SJCRH30 (cell line): ENCODE measurements at regions not wholly inside any gene's neighbourhood (a gene's known extent, or its start where the extent isn't known, plus 50 kb on each side); places are given as distances from the start of the nearest gene placed in this dataset.

Experiments
- DNase-seq, 2 experiments: peaks; one replicate each; pipeline ENCODE4 v3.0.0-alpha.2; 2015 to 2020
- H3K27ac ChIP-seq: fragments of 250-450 bp; sonication (Bioruptor Pico); 2 replicates; pipeline ENCODE4 v1.5.1; 2020; ENCODE audit warnings: mild to moderate bottlenecking, moderate library complexity
- H3K27me3 ChIP-seq: fragments of 250-450 bp; sonication (Bioruptor Pico); 2 replicates; pipeline ENCODE4 v1.5.1; 2020; ENCODE audit warnings: mild to moderate bottlenecking, moderate library complexity
- H3K36me3 ChIP-seq: fragments of 250-450 bp; sonication (Bioruptor Pico); 2 replicates; pipeline ENCODE4 v1.5.1; 2020; ENCODE audit warnings: mild to moderate bottlenecking, moderate library complexity
- H3K4me1 ChIP-seq: fragments of 250-450 bp; sonication (Bioruptor Pico); 2 replicates; pipeline ENCODE4 v1.5.1; 2020; ENCODE audit warnings: mild to moderate bottlenecking, moderate library complexity
- H3K4me3 ChIP-seq: fragments of 250-450 bp; sonication (Bioruptor Pico); 2 replicates; pipeline ENCODE4 v1.5.1; 2020; ENCODE audit warnings: mild to moderate bottlenecking, moderate library complexity
- H3K9me3 ChIP-seq: fragments of 250-450 bp; sonication (Bioruptor Pico); replicated peaks from 2 replicates; pipeline ENCODE4 v1.5.1; 2020; ENCODE audit warnings: mild to moderate bottlenecking, moderate library complexity

GRCh38 chr10:131418681-131419080 is 107.2 kb upstream of the TCERG1L start:
- no peaks in the 10 kb centered on the region for H3K9me3 ChIP-seq
- H3K27ac ChIP-seq, result no peak overlapping the region
- no peaks in the 10 kb centered on the region for H3K4me1 ChIP-seq
- no peaks in the 10 kb centered on the region for H3K36me3 ChIP-seq
- no peak overlapping the region for H3K4me3 ChIP-seq
- no peak for DNase-seq
- H3K27me3 ChIP-seq, result no peaks in the 10 kb centered on the region

- no peaks in the 10 kb centered on the region for H3K4me1 ChIP-seq
- no peak for DNase-seq
- H3K9me3 ChIP-seq, result no peaks in the 10 kb centered on the region
- no peaks in the 10 kb centered on the region for H3K27me3 ChIP-seq
- no peak overlapping the region for H3K4me3 ChIP-seq
- H3K36me3 ChIP-seq, result no peaks in the 10 kb centered on the region
- H3K27ac ChIP-seq, result no peak overlapping the region
Observed at GRCh38 chr10:131419797-131420196, 108.3 kb upstream of the TCERG1L start.

DNA sequence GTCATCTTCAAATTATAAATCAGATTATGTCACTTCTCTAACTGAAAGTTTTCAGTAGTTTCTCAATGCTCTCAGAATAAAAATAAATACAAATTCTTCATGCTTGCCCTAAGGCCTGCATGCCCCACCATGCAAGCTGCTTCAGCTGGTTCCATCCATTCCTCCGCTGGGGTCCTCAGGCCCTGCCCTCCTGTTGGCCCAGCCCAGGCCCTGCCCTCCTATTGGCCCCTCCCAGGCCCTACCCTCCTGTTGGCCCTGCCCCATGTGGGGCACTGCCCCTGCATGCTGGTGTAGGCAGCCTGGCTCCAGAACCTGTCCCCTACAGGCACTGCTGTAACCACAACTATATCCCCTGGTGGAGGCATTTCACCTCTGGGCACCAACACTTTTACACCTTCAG is 109.3 kb upstream of the TCERG1L start:
- H3K27me3 ChIP-seq, result no peaks in the 10 kb centered on the region
- no peaks in the 10 kb centered on the region for H3K36me3 ChIP-seq
- no peak overlapping the region for H3K27ac ChIP-seq
- H3K4me1 ChIP-seq, result no peaks in the 10 kb centered on the region
- H3K9me3 ChIP-seq, result no peaks in the 10 kb centered on the region
- no peak overlapping the region for H3K4me3 ChIP-seq
- no peak for DNase-seq

GRCh38 chr10:131421381-131421780 is 109.9 kb upstream of the TCERG1L start:
- H3K27ac ChIP-seq, result no peak overlapping the region
- no peaks in the 10 kb centered on the region for H3K4me1 ChIP-seq
- DNase-seq, result no peak
- H3K4me3 ChIP-seq, result no peak overlapping the region
- no peaks in the 10 kb centered on the region for H3K36me3 ChIP-seq
- H3K9me3 ChIP-seq, result no peaks in the 10 kb centered on the region
- H3K27me3 ChIP-seq, result no peaks in the 10 kb centered on the region

- Histone ChIP-seq H3K9me3 (no peaks in the 10 kb centered on the region), H3K4me1 (no peaks in the 10 kb centered on the region), H3K27me3 (no peaks in the 10 kb centered on the region), H3K4me3 (no peak overlapping the region), H3K27ac (no peak overlapping the region), H3K36me3 (no peaks in the 10 kb centered on the region)
- no peak for DNase-seq
Observed at GRCh38 chr10:131422731-131423130, 111.2 kb upstream of the TCERG1L start.

GRCh38 chr10:131424053-131424452 is 112.5 kb upstream of the TCERG1L start:
- no peaks in the 10 kb centered on the region for H3K9me3 ChIP-seq
- H3K4me1 ChIP-seq, result no peaks in the 10 kb centered on the region

DNA sequence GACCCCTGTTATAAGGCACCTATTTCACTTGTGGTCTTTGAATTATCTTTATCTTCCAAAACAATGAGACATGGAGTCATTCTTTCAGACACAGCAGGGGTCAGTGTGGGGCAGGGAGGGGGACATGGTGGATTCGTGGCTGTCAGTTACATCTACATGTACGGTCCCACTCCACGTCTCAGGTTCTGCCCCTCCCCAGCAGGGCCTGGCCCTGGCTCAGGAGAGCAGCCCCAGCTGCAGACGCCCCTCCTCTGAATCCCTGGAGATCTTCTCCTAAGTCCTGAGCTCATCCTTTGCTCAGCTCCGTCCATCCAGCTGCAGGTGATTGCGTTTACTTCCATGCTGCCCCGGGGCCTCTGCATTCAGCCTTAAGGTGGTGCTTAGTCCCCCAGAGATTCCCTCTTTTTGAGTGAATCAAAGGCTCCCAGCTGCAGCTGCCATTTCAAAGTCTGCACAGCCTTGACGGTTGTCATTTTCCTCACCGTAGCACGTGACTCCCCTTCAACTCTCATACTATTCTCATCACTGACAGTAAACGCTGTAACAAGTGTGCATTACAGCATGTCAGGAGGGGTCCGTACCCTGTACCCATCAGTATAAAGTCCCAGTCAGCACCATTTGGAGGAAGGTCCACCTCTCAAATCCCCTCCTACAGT is 113.4 kb upstream of the TCERG1L start:
- Histone ChIP-seq H3K4me3 (no peak overlapping the region), H3K4me1 (no peaks in the 10 kb centered on the region), H3K36me3 (no peaks in the 10 kb centered on the region), H3K9me3 (no peaks in the 10 kb centered on the region), H3K27ac (no peak overlapping the region), H3K27me3 (no peaks in the 10 kb centered on the region)
- no peak for DNase-seq

More at GRCh38 chr10:131424053-131424452, 112.5 kb upstream of the TCERG1L start:
- no peak for DNase-seq
- H3K4me3 ChIP-seq, result no peak overlapping the region
- no peak overlapping the region for H3K27ac ChIP-seq
- no peaks in the 10 kb centered on the region for H3K36me3 ChIP-seq
- no peaks in the 10 kb centered on the region for H3K27me3 ChIP-seq

- Histone ChIP-seq H3K4me3 (no peak overlapping the region), H3K4me1 (no peaks in the 10 kb centered on the region), H3K27me3 (no peaks in the 10 kb centered on the region), H3K27ac (no peak overlapping the region), H3K9me3 (no peaks in the 10 kb centered on the region), H3K36me3 (no peaks in the 10 kb centered on the region)
- no peak for DNase-seq
Observed at GRCh38 chr10:131425752-131426533, 114.4 kb upstream of the TCERG1L start.

DNA sequence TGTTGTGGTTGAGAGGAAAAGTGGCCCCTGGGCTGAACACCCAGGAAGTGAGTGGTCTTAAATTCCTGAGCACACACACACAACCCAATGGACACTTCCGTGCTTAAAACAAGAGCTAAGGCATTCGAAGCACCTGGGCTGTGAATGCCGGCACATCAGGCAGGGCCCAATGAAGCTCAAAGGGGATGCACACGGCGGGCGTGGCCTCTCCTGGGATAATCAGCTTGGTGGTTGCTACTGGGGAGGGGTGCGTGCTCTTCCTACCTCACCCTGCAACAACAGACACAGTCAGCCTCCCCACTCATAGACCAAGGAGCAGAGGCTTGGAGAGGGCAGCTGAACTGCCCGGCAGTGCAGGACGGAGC is 115.0 kb upstream of the TCERG1L start:
- no peak overlapping the region for H3K4me3 ChIP-seq
- no peaks in the 10 kb centered on the region for H3K4me1 ChIP-seq
- DNase-seq, result no peak
- H3K36me3 ChIP-seq, result no peaks in the 10 kb centered on the region
- no peak overlapping the region for H3K27ac ChIP-seq
- H3K9me3 ChIP-seq, result no peaks in the 10 kb centered on the region
- no peaks in the 10 kb centered on the region for H3K27me3 ChIP-seq

DNA sequence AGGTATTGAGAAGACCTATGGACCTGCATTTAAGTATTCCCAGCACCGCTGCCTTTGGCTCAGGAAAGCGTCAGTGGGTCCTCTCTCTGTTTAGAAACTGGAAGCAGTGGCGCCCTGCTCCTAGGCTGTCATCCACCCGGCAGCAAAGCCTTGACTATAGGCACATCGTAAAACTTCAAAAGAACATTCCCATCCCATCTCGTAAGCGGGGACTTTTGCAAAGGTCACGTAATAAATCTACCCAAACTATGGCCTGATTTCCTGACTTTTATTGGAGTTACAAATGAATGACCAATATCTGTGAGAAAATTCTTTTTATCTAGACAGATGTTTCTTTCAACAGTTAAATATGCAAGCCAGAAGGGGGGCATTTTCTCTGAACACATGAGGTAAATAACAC is 115.8 kb upstream of the TCERG1L start:
- Histone ChIP-seq H3K27me3 (no peaks in the 10 kb centered on the region), H3K27ac (no peak overlapping the region), H3K4me3 (no peak overlapping the region), H3K36me3 (no peaks in the 10 kb centered on the region), H3K9me3 (no peaks in the 10 kb centered on the region), H3K4me1 (no peaks in the 10 kb centered on the region)
- no peak for DNase-seq

DNA sequence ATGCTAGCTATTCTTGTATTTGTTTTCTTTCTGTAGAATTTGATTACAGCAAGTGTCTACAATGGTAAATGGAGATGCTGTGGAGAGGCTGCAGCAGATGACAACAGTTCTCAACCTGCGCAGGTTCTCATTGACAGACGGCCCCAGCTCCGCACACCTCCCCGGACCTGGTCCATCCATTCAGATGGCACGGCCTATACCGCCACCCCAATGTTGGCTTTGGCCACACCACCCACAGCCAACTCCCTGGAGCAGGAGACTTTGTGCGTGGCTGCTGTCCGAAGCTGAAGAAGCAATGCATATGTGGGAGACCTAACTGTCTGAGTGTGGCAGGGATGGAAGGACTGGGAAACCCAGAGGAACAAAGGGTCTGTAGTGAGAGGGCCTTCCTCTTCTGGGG is 116.4 kb upstream of the TCERG1L start:
- no peaks in the 10 kb centered on the region for H3K27me3 ChIP-seq

DNA sequence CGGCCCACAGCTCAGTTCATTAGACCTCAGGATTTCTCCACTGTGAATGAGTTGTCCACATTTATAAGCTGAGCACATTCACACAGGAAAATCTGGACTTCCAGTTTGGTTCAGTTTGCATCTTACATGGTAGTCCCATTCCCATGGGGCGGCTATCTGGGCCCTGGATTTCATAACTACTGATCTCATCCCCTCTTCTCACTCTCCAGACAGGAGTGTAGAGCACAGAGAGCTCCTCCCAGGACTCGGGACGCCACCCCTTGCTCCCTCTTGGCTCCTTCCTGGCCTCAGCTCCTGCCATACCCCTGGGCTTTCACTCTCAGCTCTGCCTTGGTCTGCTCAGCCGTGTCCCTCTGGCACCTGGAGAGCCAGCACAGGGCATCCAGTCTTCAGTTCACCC is 117.6 kb upstream of the TCERG1L start:
- no peak for DNase-seq
- Histone ChIP-seq H3K27ac (no peak overlapping the region), H3K9me3 (no peaks in the 10 kb centered on the region), H3K4me3 (no peak overlapping the region), H3K27me3 (no peaks in the 10 kb centered on the region), H3K36me3 (no peaks in the 10 kb centered on the region), H3K4me1 (no peaks in the 10 kb centered on the region)

More for the DNA sequence above, 116.4 kb upstream of the TCERG1L start:
- no peak overlapping the region for H3K4me3 ChIP-seq
- H3K27ac ChIP-seq, result no peak overlapping the region
- H3K9me3 ChIP-seq, result no peaks in the 10 kb centered on the region
- H3K4me1 ChIP-seq, result no peaks in the 10 kb centered on the region
- H3K36me3 ChIP-seq, result no peaks in the 10 kb centered on the region
- no peak for DNase-seq

GRCh38 chr10:131429942-131430341 is 118.4 kb upstream of the TCERG1L start:
- H3K9me3 ChIP-seq, result no peaks in the 10 kb centered on the region

GRCh38 chr10:131430716-131431412 is 119.3 kb upstream of the TCERG1L start:
- Histone ChIP-seq H3K4me3 (no peak overlapping the region), H3K9me3 (no peaks in the 10 kb centered on the region), H3K4me1 (no peaks in the 10 kb centered on the region), H3K27ac (no peak overlapping the region), H3K36me3 (no peaks in the 10 kb centered on the region), H3K27me3 (no peaks in the 10 kb centered on the region)
- no peak for DNase-seq

More at GRCh38 chr10:131429942-131430341, 118.4 kb upstream of the TCERG1L start:
- Histone ChIP-seq H3K27me3 (no peaks in the 10 kb centered on the region), H3K4me1 (no peaks in the 10 kb centered on the region), H3K27ac (no peak overlapping the region), H3K36me3 (no peaks in the 10 kb centered on the region), H3K4me3 (no peak overlapping the region)
- no peak for DNase-seq

DNA sequence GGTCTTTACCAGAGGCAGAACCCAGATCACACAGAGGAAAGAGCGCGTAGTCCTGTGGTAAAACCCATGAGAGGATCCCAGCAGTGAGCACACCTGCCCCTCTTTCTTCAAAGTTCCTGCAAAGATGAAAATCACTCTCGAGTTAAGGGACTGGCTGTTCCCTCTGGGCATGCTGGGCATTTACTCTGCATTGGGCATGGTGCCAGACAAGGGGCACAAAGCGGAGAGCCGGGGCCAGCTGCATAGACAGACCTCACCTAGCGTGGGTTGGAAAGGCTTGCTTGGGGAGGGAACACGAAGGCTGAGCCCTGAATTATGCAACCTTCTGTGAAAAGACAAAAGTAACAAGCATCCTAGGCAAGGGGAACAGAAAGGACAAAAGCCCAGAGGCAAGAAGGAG is 120.0 kb upstream of the TCERG1L start:
- no peak for DNase-seq
- no peak overlapping the region for H3K4me3 ChIP-seq
- H3K27ac ChIP-seq, result no peak overlapping the region
- no peaks in the 10 kb centered on the region for H3K36me3 ChIP-seq
- no peaks in the 10 kb centered on the region for H3K27me3 ChIP-seq
- no peaks in the 10 kb centered on the region for H3K4me1 ChIP-seq
- no peaks in the 10 kb centered on the region for H3K9me3 ChIP-seq
